ENCODE measurements at regions not wholly inside any gene's neighbourhood (a gene's known extent, or its start where the extent isn't known, plus 50 kb on each side); places are given as distances from the start of the nearest gene placed in this dataset.

DNA sequence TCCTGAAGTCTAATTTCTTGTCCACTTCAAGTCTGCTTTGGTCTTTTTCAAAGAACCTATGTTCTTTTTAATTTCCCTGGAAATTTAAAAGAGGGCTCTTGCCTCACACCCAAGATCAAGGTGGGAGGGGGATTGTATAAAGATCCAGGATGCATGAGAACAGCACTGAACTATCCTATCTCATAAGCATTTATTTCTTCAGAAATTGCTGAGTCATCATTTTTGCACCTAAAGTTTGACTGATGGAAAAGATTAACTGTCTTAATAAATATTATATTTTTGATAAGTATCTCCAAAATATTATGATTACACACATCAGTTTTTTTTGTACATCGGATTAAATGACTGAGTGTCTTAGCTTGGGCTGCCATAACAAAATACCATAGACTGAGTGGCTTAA is 90.5 kb downstream of the RPS24 start:
- H3K4me3 ChIP-seq (ENCODE audit: low read depth, low read length, poor library complexity, severe bottlenecking) = no peak overlapping the region
- H3K36me3 ChIP-seq (ENCODE audit: insufficient read depth, low read length) = no peaks in the 10 kb centered on the region
- no peaks in the 10 kb centered on the region for H3K79me2 ChIP-seq (ENCODE audit: insufficient read depth, low read length)
- H3K9ac ChIP-seq (ENCODE audit: low read length) = no peak overlapping the region
- H3F3A ChIP-seq (ENCODE audit: insufficient read depth, low read length) = no peaks in the 10 kb centered on the region
- H3K9me3 ChIP-seq (ENCODE audit: low read length) = no peaks in the 10 kb centered on the region
- H3K27ac ChIP-seq (ENCODE audit: low read depth, low read length, poor library complexity, severe bottlenecking) = no peak overlapping the region
- no peaks in the 10 kb centered on the region; the same call in 1 of the 2 replicates for H3K9me2 ChIP-seq (ENCODE audit: low read depth, low read length)
- no peak overlapping the region for H2AFZ ChIP-seq (ENCODE audit: low read length)
- TF ChIP-seq EZH2 (IDR thresholded peaks at IDR 0.05; ENCODE audit: borderline replicate concordance, low read length) = no peak
- TF ChIP-seq, protein P1, sequence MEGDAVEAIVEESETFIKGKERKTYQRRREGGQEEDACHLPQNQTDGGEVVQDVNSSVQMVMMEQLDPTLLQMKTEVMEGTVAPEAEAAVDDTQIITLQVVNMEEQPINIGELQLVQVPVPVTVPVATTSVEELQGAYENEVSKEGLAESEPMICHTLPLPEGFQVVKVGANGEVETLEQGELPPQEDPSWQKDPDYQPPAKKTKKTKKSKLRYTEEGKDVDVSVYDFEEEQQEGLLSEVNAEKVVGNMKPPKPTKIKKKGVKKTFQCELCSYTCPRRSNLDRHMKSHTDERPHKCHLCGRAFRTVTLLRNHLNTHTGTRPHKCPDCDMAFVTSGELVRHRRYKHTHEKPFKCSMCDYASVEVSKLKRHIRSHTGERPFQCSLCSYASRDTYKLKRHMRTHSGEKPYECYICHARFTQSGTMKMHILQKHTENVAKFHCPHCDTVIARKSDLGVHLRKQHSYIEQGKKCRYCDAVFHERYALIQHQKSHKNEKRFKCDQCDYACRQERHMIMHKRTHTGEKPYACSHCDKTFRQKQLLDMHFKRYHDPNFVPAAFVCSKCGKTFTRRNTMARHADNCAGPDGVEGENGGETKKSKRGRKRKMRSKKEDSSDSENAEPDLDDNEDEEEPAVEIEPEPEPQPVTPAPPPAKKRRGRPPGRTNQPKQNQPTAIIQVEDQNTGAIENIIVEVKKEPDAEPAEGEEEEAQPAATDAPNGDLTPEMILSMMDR (IDR thresholded peaks at IDR 0.05; ENCODE audit: low read length) = no peak
- H3K4me1 ChIP-seq (ENCODE audit: insufficient read depth, low read length, severe bottlenecking) = no peaks in the 10 kb centered on the region
- H3K4me2 ChIP-seq (ENCODE audit: low read length) = no peak overlapping the region
- no peaks in the 10 kb centered on the region for H4K20me1 ChIP-seq (ENCODE audit: insufficient read depth, low read length)
- H3K27me3 ChIP-seq (ENCODE audit: insufficient read depth, low read length) = no peaks in the 10 kb centered on the region

DNA sequence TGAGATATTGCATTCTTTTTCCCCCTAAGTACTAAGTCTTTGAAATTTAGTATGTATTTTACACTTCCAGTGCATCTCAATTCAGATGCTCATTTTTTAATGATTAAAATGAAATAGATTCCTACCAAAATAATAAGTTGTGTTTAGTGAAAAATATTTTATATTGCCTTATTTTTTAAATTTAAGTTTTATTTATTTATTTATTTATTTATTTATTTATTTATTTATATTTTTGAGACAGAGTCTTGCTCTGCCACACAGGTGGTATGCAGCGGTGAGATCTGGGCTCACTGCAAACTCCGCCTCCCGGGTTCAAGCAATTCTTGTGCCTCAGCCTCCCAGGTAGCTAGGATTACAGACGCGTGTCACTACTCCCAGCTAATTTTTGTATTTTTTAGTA is 95.5 kb downstream of the RPS24 start:
- Histone ChIP-seq H4K20me1 (ENCODE audit: insufficient read depth, low read length) (no peaks in the 10 kb centered on the region), H3K79me2 (ENCODE audit: insufficient read depth, low read length) (no peaks in the 10 kb centered on the region), H3K4me2 (ENCODE audit: low read length) (no peak overlapping the region), H2AFZ (ENCODE audit: low read length) (no peak overlapping the region), H3K4me1 (ENCODE audit: insufficient read depth, low read length, severe bottlenecking) (no peaks in the 10 kb centered on the region), H3F3A (ENCODE audit: insufficient read depth, low read length) (no peaks in the 10 kb centered on the region), H3K9me2 (ENCODE audit: low read depth, low read length) (no peaks in the 10 kb centered on the region), H3K36me3 (ENCODE audit: insufficient read depth, low read length) (no peaks in the 10 kb centered on the region), H3K9ac (ENCODE audit: low read length) (no peak overlapping the region), H3K4me3 (ENCODE audit: low read depth, low read length, poor library complexity, severe bottlenecking) (no peak overlapping the region), H3K27me3 (ENCODE audit: insufficient read depth, low read length) (no peaks in the 10 kb centered on the region), H3K9me3 (ENCODE audit: low read length) (no peaks in the 10 kb centered on the region), H3K27ac (ENCODE audit: low read depth, low read length, poor library complexity, severe bottlenecking) (no peak overlapping the region)
- TF ChIP-seq, protein P1 (IDR thresholded peaks at IDR 0.05; ENCODE audit: low read length) = no peak
- no peak for TF ChIP-seq EZH2 (IDR thresholded peaks at IDR 0.05; ENCODE audit: borderline replicate concordance, low read length)

DNA sequence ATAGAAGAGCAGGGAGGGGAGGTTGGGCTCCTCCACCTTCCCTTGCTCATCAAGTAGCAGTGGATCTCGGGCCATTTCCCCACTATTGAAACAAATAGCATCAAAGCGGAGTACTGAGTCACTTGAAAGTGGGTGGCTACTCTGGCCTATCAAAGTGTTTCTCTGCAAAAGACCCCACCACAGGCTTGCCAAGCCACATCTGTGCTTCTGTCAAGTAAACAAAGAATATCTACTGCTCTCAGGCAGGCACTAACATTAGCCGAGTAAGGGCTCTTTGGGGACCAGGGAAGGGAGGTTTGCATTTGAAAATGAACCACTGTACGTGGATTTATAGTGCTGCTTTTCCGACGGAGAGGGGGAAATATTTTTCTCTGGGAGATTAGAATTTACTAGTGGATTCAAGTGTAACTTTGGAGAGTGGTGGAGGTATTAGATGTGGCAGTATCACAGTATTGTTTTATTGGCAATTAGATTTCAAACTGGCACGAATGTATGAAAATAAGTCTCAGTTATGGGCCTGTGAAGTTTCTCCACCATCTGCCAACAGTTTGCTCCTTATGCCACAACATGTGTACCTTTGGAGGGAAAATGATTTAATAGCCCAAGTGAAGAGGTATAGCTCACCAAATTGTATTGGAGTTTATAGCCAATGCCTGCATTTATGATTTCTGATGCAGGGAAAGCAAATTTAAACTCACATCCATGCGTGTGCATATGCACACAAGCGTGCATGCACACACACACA is 97.5 kb downstream of the RPS24 start:
- no peaks in the 10 kb centered on the region for H3K9me2 ChIP-seq (ENCODE audit: low read depth, low read length)
- no peak overlapping the region for H3K9ac ChIP-seq (ENCODE audit: low read length)
- H3K4me3 ChIP-seq (ENCODE audit: low read depth, low read length, poor library complexity, severe bottlenecking) = no peak overlapping the region
- H3K9me3 ChIP-seq (ENCODE audit: low read length) = no peaks in the 10 kb centered on the region
- no peaks in the 10 kb centered on the region for H4K20me1 ChIP-seq (ENCODE audit: insufficient read depth, low read length)
- no peaks in the 10 kb centered on the region for H3K36me3 ChIP-seq (ENCODE audit: insufficient read depth, low read length)
- H3K27me3 ChIP-seq (ENCODE audit: insufficient read depth, low read length) = no peaks in the 10 kb centered on the region
- H2AFZ ChIP-seq (ENCODE audit: low read length) = no peak overlapping the region
- no peak overlapping the region for H3K4me2 ChIP-seq (ENCODE audit: low read length)
- TF ChIP-seq, protein P1 (IDR thresholded peaks at IDR 0.05; ENCODE audit: low read length) = no peak
- TF ChIP-seq EZH2 (IDR thresholded peaks at IDR 0.05; ENCODE audit: borderline replicate concordance, low read length) = no peak
- no peaks in the 10 kb centered on the region for H3K4me1 ChIP-seq (ENCODE audit: insufficient read depth, low read length, severe bottlenecking)
- H3K27ac ChIP-seq (ENCODE audit: low read depth, low read length, poor library complexity, severe bottlenecking) = no peak overlapping the region
- H3F3A ChIP-seq (ENCODE audit: insufficient read depth, low read length) = no peaks in the 10 kb centered on the region
- H3K79me2 ChIP-seq (ENCODE audit: insufficient read depth, low read length) = no peaks in the 10 kb centered on the region
